HG02981 (cell line): ENCODE measurements at regions not wholly inside any gene's neighbourhood (a gene's known extent, or its start where the extent isn't known, plus 50 kb on each side); places are given as distances from the start of the nearest gene placed in this dataset.
"Not testable (repeated sequence)": the region's sequence is repeated elsewhere in the genome, so short reads cannot be mapped to it uniquely, and the experiment has no call there.

Source experiments
- ATAC-seq: cut with Tn5 transposase; IDR thresholded peaks from one replicate; pipeline ENCODE4 v1.9.1; 2021; ENCODE audit warnings: mild to moderate bottlenecking, moderate library complexity; ENCODE audit not compliant: unreplicated experiment

- ATAC-seq: no peak
Observed at GRCh38 chr18:1468550-1468949, 563.9 kb downstream of the ADCYAP1 start.

GRCh38 chr18:1475867-1476266 is 571.2 kb downstream of the ADCYAP1 start:
- ATAC-seq: no peak

GRCh38 chr18:1480309-1480708 is 575.6 kb downstream of the ADCYAP1 start:
- no peak for ATAC-seq

DNA sequence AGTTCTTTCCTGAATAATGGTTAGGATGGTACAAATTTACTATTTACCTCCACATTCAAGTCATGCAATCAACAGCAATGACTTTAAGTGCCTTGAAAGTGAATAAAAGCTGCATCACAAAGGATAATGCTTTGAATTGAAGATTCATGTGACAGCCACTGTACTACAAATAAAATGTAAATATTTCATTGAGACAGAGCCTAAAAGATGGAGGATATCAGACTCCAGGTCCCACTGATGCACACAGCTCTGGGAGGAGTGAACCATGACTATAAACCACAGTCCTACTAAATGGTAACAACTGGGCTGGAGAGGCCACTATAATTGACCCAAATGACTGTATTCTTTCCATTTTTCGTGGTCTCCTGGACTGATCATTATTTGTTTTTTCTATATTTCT is 576.9 kb downstream of the ADCYAP1 start:
- ATAC-seq: no peak

DNA sequence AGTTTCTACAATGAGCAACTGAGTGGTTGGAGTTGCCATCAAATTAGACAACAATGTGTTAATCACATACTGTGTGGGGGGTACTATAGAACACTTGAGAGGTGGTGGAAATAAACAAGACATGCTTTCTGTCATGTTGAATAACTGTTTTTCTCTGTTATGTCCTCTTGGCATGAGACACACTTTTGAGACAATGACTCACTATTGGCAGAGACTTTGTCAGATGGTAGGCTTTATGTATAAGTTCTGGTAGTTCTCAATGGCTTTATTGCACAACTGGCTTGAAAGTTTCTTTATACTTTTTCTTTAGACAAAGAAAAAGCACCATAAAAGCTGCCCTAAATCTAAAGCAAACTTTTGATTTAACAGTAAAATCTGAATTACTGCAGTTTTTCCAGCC is 578.7 kb downstream of the ADCYAP1 start:
- no peak for ATAC-seq

DNA sequence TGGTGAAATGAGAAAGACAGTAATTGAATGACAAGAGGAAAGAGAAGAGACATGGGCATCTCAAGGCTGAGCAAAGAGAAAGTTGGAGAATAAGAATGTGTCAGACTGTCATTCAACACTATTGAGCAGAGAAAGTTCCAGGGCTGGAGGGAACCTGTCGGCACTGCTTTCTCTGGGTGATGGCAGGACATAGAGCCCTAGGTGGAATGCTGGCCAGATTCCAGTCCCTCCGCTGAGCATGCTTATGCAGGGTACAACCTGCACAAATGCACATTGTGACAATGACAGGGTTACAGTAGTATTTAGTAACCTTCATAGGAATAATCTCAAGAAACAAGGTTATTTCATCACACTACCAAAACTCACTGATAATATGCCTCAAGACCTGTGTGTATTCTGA is 582.8 kb downstream of the ADCYAP1 start:
- ATAC-seq: no peak

- no peak for ATAC-seq
Observed at GRCh38 chr18:1488394-1488793, 583.7 kb downstream of the ADCYAP1 start.

- ATAC-seq: no peak
Observed at GRCh38 chr18:1488957-1489356, 584.3 kb downstream of the ADCYAP1 start.

DNA sequence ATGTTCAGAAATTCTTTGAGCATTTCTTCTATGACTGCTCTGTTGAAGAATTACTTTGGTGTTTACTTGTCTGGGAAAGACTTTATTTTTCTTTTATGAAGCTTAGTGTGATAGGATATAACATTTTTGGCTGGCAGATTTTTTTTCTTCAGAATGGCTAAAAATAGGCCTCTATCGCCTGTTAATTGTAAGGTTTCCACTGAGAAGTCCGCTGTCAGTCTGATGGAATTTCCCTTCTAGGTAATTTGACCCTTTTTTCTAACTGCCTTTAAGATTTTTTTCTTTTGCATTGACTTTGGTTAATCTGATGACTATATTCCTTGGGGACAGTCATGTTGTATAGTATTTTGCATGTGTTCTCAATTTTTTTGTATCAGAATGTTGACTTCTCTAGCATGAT is 590.7 kb downstream of the ADCYAP1 start:
- no peak for ATAC-seq

DNA sequence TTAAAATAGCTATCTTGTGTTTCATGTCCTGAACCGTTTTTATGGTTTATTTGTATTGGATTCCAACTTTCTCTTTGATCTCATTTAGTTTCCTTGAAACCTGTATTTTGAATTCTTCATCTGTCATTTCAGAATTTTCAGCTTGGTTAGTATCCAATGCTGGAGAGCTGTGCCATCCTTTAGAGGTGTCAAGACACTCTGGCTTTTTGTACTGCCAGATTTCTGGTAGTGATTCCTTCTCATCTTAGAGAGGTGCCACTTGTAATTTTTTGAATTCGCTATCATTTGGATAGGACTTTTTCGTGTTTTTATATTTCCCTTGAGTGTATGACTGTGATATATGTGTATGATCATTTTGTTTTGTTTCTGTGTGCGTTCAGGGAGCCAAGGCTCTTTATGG is 591.4 kb downstream of the ADCYAP1 start:
- ATAC-seq: no peak

GRCh38 chr18:1498216-1498615 is 593.5 kb downstream of the ADCYAP1 start:
- ATAC-seq: no peak

DNA sequence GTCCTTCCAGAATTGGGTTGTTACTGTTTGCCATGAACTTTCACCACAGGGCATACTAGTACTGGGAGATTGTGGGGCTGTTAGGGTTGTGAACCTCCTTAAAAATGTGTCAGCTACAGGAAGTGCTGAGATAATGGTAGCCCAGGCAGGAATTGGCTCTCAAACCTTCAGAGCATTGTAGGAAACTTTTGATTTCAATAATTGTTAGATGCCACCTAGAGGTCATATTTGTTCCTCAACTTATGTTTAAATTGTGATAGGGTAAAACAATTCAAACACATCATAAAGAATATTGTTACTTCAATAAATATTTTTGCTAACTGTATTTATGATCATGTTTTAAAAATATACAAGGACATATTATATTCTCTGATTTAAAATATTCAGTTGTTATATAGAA is 594.6 kb downstream of the ADCYAP1 start:
- ATAC-seq: no peak

DNA sequence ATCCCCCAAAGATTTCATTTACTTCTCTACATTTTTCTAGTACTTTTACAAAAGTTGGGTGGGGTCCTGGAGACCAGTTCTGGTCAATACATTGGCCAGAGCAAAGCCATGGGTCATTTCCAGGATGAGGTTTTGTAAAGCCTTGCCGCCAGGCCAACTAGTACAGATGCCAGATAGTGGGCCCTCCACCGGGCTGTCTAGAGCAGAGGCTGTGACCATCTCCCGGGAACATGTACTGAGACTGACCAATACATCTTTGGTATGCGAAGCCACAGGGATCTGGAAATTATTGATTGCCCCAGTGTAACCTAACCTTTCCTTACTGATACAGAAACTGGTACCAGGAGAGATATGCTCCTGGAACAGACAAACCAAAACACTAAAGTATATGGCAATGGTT is 599.2 kb downstream of the ADCYAP1 start:
- ATAC-seq: no peak

GRCh38 chr18:1505856-1506255 is 601.2 kb downstream of the ADCYAP1 start:
- ATAC-seq: no peak

- no peak for ATAC-seq
Observed at GRCh38 chr18:1510542-1511179, 606.0 kb downstream of the ADCYAP1 start.

- no peak for ATAC-seq
Observed at GRCh38 chr18:1511619-1512311, 607.1 kb downstream of the ADCYAP1 start.

DNA sequence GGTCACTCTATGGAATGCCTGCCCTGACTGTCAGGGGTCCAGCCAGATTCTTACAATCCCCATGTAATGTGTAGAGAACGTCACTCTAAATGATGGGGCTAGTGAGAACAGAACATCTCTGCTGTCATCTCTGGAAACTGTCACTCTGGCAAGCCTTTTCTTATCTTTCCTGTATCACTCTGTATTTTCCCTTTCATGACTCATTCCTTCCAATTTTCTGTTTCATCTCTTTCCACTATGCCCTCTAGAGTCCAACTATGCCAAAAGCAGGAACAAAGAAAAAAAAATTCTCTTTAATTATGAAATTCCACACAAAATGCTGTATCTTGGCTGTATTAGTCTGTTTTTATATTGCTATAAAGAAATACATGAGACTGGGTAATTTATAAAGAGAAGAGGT is 608.8 kb downstream of the ADCYAP1 start:
- ATAC-seq: no peak

DNA sequence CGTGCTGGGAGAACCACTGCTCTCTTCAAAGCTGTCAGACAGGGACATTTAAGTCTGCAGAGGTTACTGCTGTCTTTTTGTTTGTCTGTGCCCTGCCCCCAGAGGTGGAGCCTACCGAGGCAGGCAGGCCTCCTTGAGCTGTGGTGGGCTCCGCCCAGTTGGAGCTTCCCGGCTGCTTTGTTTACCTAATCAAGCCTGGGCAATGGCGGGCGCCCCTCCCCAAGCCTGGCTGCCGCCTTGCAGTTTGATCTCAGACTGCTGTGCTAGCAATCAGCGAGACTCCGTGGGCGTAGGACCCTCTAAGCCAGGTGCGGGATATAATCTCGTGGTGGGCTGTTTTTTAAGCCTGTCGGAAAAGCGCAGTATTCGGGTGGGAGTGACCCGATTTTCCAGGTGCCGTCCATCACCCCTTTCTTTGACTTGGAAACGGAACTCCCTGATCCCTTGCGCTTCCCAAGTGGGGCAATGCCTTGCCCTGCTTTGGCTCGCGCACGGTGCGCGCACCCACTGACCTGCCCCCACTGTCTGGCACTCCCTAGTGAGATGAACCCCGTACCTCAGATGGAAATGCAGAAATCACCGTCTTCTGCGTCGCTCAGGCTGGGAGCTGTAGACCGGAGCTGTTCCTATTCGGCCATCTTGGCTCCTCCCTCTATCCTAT is 617.0 kb downstream of the ADCYAP1 start:
- ATAC-seq: not testable (repeated sequence)

DNA sequence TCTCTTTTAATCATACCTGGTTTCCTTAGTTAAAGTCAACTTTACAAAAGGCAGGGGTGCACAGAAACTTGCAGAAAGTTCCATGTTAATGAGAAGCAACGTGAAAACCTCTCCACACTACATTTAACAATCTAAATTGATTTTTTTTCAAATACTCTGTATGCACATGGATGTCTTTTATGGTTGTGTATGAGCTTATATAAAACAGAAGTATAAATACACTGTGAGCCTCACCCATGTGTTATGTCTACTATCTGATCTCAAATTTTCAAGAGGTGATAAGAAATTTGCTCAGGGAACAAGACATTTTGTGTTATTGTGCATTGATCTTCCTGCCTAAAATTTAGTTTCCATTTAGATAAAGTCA is 617.6 kb downstream of the ADCYAP1 start:
- no peak for ATAC-seq

DNA sequence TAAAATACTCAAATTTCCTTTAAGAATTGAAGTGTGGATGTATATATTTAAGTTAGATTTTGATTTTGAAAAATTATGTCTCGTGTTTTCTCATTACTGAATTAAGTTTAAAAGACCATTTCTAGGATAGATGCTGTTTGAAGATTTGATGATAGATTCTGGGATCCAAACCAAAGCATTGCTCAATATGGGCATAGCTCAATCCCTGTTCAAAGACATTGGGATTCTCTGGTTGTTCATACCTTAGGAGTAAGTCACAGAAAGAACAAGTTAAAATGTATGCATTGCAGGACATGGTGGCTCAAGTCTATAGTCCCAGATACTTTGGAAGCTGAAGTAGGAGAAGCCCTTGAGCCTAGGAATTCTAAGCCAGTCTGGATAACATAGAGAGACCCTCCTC is 622.3 kb downstream of the ADCYAP1 start:
- ATAC-seq: no peak

GRCh38 chr18:1527805-1528204 is 623.1 kb downstream of the ADCYAP1 start:
- ATAC-seq: no peak

- no peak for ATAC-seq
Observed at GRCh38 chr18:1528447-1528846, 623.8 kb downstream of the ADCYAP1 start.
